ENCODE measurements at regions not wholly inside any gene's neighbourhood (a gene's known extent, or its start where the extent isn't known, plus 50 kb on each side); places are given as distances from the start of the nearest gene placed in this dataset.

GRCh38 chr4:23279377-23279986, 586.7 kb downstream of the GBA3 start:
- no peaks in the 10 kb centered on the region for H3K27me3 ChIP-seq (ENCODE audit: insufficient read depth, low read length)
- no peak overlapping the region for H2AFZ ChIP-seq (ENCODE audit: low read depth, low read length)
- H3K36me3 ChIP-seq (ENCODE audit: insufficient read depth, low read length): no peaks in the 10 kb centered on the region
- H3K9me3 ChIP-seq (ENCODE audit: low read length): no peaks in the 10 kb centered on the region
- H3K4me1 ChIP-seq (ENCODE audit: insufficient read depth, low read length): no peaks in the 10 kb centered on the region
- H3K4me3 ChIP-seq (ENCODE audit: low read length): no peak overlapping the region

GRCh38 chr4:23278845-23279244, 586.1 kb downstream of the GBA3 start:
- H3K27me3 ChIP-seq (ENCODE audit: insufficient read depth, low read length): no peaks in the 10 kb centered on the region
- H3K4me1 ChIP-seq (ENCODE audit: insufficient read depth, low read length): no peaks in the 10 kb centered on the region
- no peak overlapping the region for H3K4me3 ChIP-seq (ENCODE audit: low read length)
- H3K36me3 ChIP-seq (ENCODE audit: insufficient read depth, low read length): no peaks in the 10 kb centered on the region
- H2AFZ ChIP-seq (ENCODE audit: low read depth, low read length): no peak overlapping the region
- H3K9me3 ChIP-seq (ENCODE audit: low read length): no peaks in the 10 kb centered on the region

- no peaks in the 10 kb centered on the region for H3K4me1 ChIP-seq (ENCODE audit: insufficient read depth, low read length)
Observed at GRCh38 chr4:23276076-23276475, 583.3 kb downstream of the GBA3 start.

GRCh38 chr4:23269566-23269965, 576.8 kb downstream of the GBA3 start:
- no peaks in the 10 kb centered on the region for H3K4me1 ChIP-seq (ENCODE audit: insufficient read depth, low read length)
- no peaks in the 10 kb centered on the region for H3K36me3 ChIP-seq (ENCODE audit: insufficient read depth, low read length)
- no peak overlapping the region for H3K4me3 ChIP-seq (ENCODE audit: low read length)
- H3K9me3 ChIP-seq (ENCODE audit: low read length): no peaks in the 10 kb centered on the region
- H2AFZ ChIP-seq (ENCODE audit: low read depth, low read length): no peak overlapping the region
- H3K27me3 ChIP-seq (ENCODE audit: insufficient read depth, low read length): no peaks in the 10 kb centered on the region

More at GRCh38 chr4:23276076-23276475, 583.3 kb downstream of the GBA3 start:
- Histone ChIP-seq H3K27me3 (ENCODE audit: insufficient read depth, low read length) (no peaks in the 10 kb centered on the region), H2AFZ (ENCODE audit: low read depth, low read length) (no peak overlapping the region), H3K4me3 (ENCODE audit: low read length) (no peak overlapping the region), H3K36me3 (ENCODE audit: insufficient read depth, low read length) (no peaks in the 10 kb centered on the region), H3K9me3 (ENCODE audit: low read length) (no peaks in the 10 kb centered on the region)

GRCh38 chr4:23268072-23268771, 575.5 kb downstream of the GBA3 start:
- H3K36me3 ChIP-seq (ENCODE audit: insufficient read depth, low read length): no peaks in the 10 kb centered on the region
- no peak overlapping the region for H3K4me3 ChIP-seq (ENCODE audit: low read length)
- H3K9me3 ChIP-seq (ENCODE audit: low read length): no peaks in the 10 kb centered on the region
- H2AFZ ChIP-seq (ENCODE audit: low read depth, low read length): no peak overlapping the region
- no peaks in the 10 kb centered on the region for H3K4me1 ChIP-seq (ENCODE audit: insufficient read depth, low read length)
- no peaks in the 10 kb centered on the region for H3K27me3 ChIP-seq (ENCODE audit: insufficient read depth, low read length)

- H3K9me3 ChIP-seq (ENCODE audit: low read length): no peaks in the 10 kb centered on the region
- H2AFZ ChIP-seq (ENCODE audit: low read depth, low read length): no peak overlapping the region
- H3K36me3 ChIP-seq (ENCODE audit: insufficient read depth, low read length): no peaks in the 10 kb centered on the region
- no peak overlapping the region for H3K4me3 ChIP-seq (ENCODE audit: low read length)
- no peaks in the 10 kb centered on the region for H3K4me1 ChIP-seq (ENCODE audit: insufficient read depth, low read length)
- no peaks in the 10 kb centered on the region for H3K27me3 ChIP-seq (ENCODE audit: insufficient read depth, low read length)
Observed at GRCh38 chr4:23266401-23266800, 573.7 kb downstream of the GBA3 start.

GRCh38 chr4:23260511-23260910, 567.8 kb downstream of the GBA3 start:
- H3K9me3 ChIP-seq (ENCODE audit: low read length): no peaks in the 10 kb centered on the region
- H3K4me1 ChIP-seq (ENCODE audit: insufficient read depth, low read length): no peaks in the 10 kb centered on the region
- H2AFZ ChIP-seq (ENCODE audit: low read depth, low read length): no peak overlapping the region
- no peaks in the 10 kb centered on the region for H3K27me3 ChIP-seq (ENCODE audit: insufficient read depth, low read length)
- no peaks in the 10 kb centered on the region for H3K36me3 ChIP-seq (ENCODE audit: insufficient read depth, low read length)
- no peak overlapping the region for H3K4me3 ChIP-seq (ENCODE audit: low read length)

- no peaks in the 10 kb centered on the region for H3K36me3 ChIP-seq (ENCODE audit: insufficient read depth, low read length)
- no peaks in the 10 kb centered on the region for H3K27me3 ChIP-seq (ENCODE audit: insufficient read depth, low read length)
- peaks cover 21% of the 10 kb centered on the region for H3K4me1 ChIP-seq (ENCODE audit: insufficient read depth, low read length)
- H3K4me3 ChIP-seq (ENCODE audit: low read length): no peak overlapping the region
- H2AFZ ChIP-seq (ENCODE audit: low read depth, low read length): no peak overlapping the region
- H3K9me3 ChIP-seq (ENCODE audit: low read length): no peaks in the 10 kb centered on the region
Observed at GRCh38 chr4:23245203-23245832, 552.6 kb downstream of the GBA3 start.

- no peak overlapping the region for H3K4me3 ChIP-seq (ENCODE audit: low read length)
- no peaks in the 10 kb centered on the region for H3K27me3 ChIP-seq (ENCODE audit: insufficient read depth, low read length)
- no peaks in the 10 kb centered on the region for H3K9me3 ChIP-seq (ENCODE audit: low read length)
- H3K4me1 ChIP-seq (ENCODE audit: insufficient read depth, low read length): peaks cover 21% of the 10 kb centered on the region
- no peaks in the 10 kb centered on the region for H3K36me3 ChIP-seq (ENCODE audit: insufficient read depth, low read length)
- no peak overlapping the region for H2AFZ ChIP-seq (ENCODE audit: low read depth, low read length)
Observed at GRCh38 chr4:23242962-23243361, 550.2 kb downstream of the GBA3 start.

- Histone ChIP-seq H3K4me1 (ENCODE audit: insufficient read depth, low read length) (peaks cover 21% of the 10 kb centered on the region), H2AFZ (ENCODE audit: low read depth, low read length) (no peak overlapping the region), H3K9me3 (ENCODE audit: low read length) (no peaks in the 10 kb centered on the region), H3K27me3 (ENCODE audit: insufficient read depth, low read length) (no peaks in the 10 kb centered on the region), H3K4me3 (ENCODE audit: low read length) (no peak overlapping the region), H3K36me3 (ENCODE audit: insufficient read depth, low read length) (no peaks in the 10 kb centered on the region)
Observed at GRCh38 chr4:23241408-23241807, 548.7 kb downstream of the GBA3 start.

GRCh38 chr4:23238848-23239247, 546.1 kb downstream of the GBA3 start:
- Histone ChIP-seq H3K9me3 (ENCODE audit: low read length) (no peaks in the 10 kb centered on the region), H2AFZ (ENCODE audit: low read depth, low read length) (no peak overlapping the region), H3K27me3 (ENCODE audit: insufficient read depth, low read length) (no peaks in the 10 kb centered on the region), H3K4me1 (ENCODE audit: insufficient read depth, low read length) (peaks cover 8% of the 10 kb centered on the region), H3K36me3 (ENCODE audit: insufficient read depth, low read length) (no peaks in the 10 kb centered on the region), H3K4me3 (ENCODE audit: low read length) (no peak overlapping the region)

- Histone ChIP-seq H3K4me1 (ENCODE audit: insufficient read depth, low read length) (peaks cover 2% of the 10 kb centered on the region), H3K4me3 (ENCODE audit: low read length) (no peak overlapping the region), H3K36me3 (ENCODE audit: insufficient read depth, low read length) (no peaks in the 10 kb centered on the region), H2AFZ (ENCODE audit: low read depth, low read length) (no peak overlapping the region), H3K27me3 (ENCODE audit: insufficient read depth, low read length) (no peaks in the 10 kb centered on the region), H3K9me3 (ENCODE audit: low read length) (no peaks in the 10 kb centered on the region)
Observed at GRCh38 chr4:23237771-23238170, 545.0 kb downstream of the GBA3 start.

- Histone ChIP-seq H3K4me3 (ENCODE audit: low read length) (no peak overlapping the region), H3K36me3 (ENCODE audit: insufficient read depth, low read length) (no peaks in the 10 kb centered on the region), H3K9me3 (ENCODE audit: low read length) (no peaks in the 10 kb centered on the region), H3K4me1 (ENCODE audit: insufficient read depth, low read length) (no peaks in the 10 kb centered on the region), H2AFZ (ENCODE audit: low read depth, low read length) (no peak overlapping the region), H3K27me3 (ENCODE audit: insufficient read depth, low read length) (no peaks in the 10 kb centered on the region)
Observed at GRCh38 chr4:23235628-23236390, 543.1 kb downstream of the GBA3 start.
